Left ventricle myocardium inferior (tissue), 1 donor: ENCODE measurements at regions not wholly inside any gene's neighbourhood (a gene's known extent, or its start where the extent isn't known, plus 50 kb on each side); places are given as distances from the start of the nearest gene placed in this dataset.

ENCODE experiments used
- DNase-seq: peaks from one replicate; pipeline ENCODE4 v3.0.0-alpha.2; 2020
- H3K27ac ChIP-seq: fragments of 200-600 bp; replicated peaks from 2 replicates; pipeline ENCODE4 v1.8.0; 2021
- H3K27me3 ChIP-seq: fragments of 200-600 bp; 2 replicates; pipeline ENCODE4 v1.8.0; 2021; ENCODE audit warnings: low read depth
- H3K36me3 ChIP-seq: fragments of 200-600 bp; 2 replicates; pipeline ENCODE4 v1.8.0; 2021
- H3K4me1 ChIP-seq: fragments of 200-600 bp; 2 replicates; pipeline ENCODE4 v1.8.0; 2021
- H3K4me3 ChIP-seq: fragments of 200-600 bp; 2 replicates; pipeline ENCODE4 v1.8.0; 2021; ENCODE audit warnings: mild to moderate bottlenecking, moderate library complexity
- H3K9me3 ChIP-seq: fragments of 200-600 bp; replicated peaks from 2 replicates; pipeline ENCODE4 v1.8.0; 2021
- CTCF ChIP-seq: fragments of 200-600 bp; IDR thresholded peaks from 2 replicates; pipeline ENCODE4 v1.8.0; 2021; ENCODE audit warnings: antibody characterized with exemption, mild to moderate bottlenecking, borderline replicate concordance
- intact Hi-C: fragments of 100-400 bp; cut with micrococcal nuclease; formaldehyde crosslinking; loops from one replicate; pipeline ENCODE4 v1.11.0; 2022
- donor health status: DM: no; HTN: yes; CAD: no; lungs with severe emphysema.

- Histone ChIP-seq H3K36me3 (no peaks in the 10 kb centered on the region), H3K9me3 (no peaks in the 10 kb centered on the region), H3K27me3 (no peaks in the 10 kb centered on the region), H3K4me1 (no peaks in the 10 kb centered on the region), H3K4me3 (no peak overlapping the region), H3K27ac (no peak overlapping the region)
- intact Hi-C loops: no loop called here
- TF ChIP-seq CTCF: no peak
- no peak for DNase-seq
These were observed 235.8 kb upstream of the TMCO5A start for GRCh38 chr15:37698679-37699078.

GRCh38 chr15:37701230-37701629 is 233.2 kb upstream of the TMCO5A start:
- Histone ChIP-seq H3K4me3 (no peak overlapping the region), H3K36me3 (no peaks in the 10 kb centered on the region), H3K9me3 (no peaks in the 10 kb centered on the region), H3K4me1 (no peaks in the 10 kb centered on the region), H3K27me3 (no peaks in the 10 kb centered on the region), H3K27ac (no peak overlapping the region)
- no peak for DNase-seq
- intact Hi-C loops: no loop called here
- TF ChIP-seq CTCF: no peak

GRCh38 chr15:37709669-37710068 is 224.8 kb upstream of the TMCO5A start:
- H3K27ac ChIP-seq: no peak overlapping the region
- TF ChIP-seq CTCF: no peak
- peaks cover 13% of the 10 kb centered on the region for H3K9me3 ChIP-seq
- H3K36me3 ChIP-seq: no peaks in the 10 kb centered on the region
- H3K27me3 ChIP-seq: no peaks in the 10 kb centered on the region
- H3K4me3 ChIP-seq: no peak overlapping the region
- DNase-seq: no peak
- no peaks in the 10 kb centered on the region for H3K4me1 ChIP-seq
- intact Hi-C loops: no loop called here

- DNase-seq: no peak
- Histone ChIP-seq H3K36me3 (no peaks in the 10 kb centered on the region), H3K27ac (no peak overlapping the region), H3K9me3 (peaks cover 13% of the 10 kb centered on the region), H3K27me3 (no peaks in the 10 kb centered on the region), H3K4me1 (no peaks in the 10 kb centered on the region), H3K4me3 (no peak overlapping the region)
- no peak for TF ChIP-seq CTCF
- intact Hi-C loops: no loop called here
These were observed 219.3 kb upstream of the TMCO5A start for GRCh38 chr15:37715101-37715500.

GRCh38 chr15:37720267-37720666 is 214.2 kb upstream of the TMCO5A start:
- H3K4me1 ChIP-seq: no peaks in the 10 kb centered on the region
- no peak overlapping the region for H3K4me3 ChIP-seq
- intact Hi-C loops: no loop called here
- no peaks in the 10 kb centered on the region for H3K9me3 ChIP-seq
- no peak for TF ChIP-seq CTCF
- H3K36me3 ChIP-seq: no peaks in the 10 kb centered on the region
- DNase-seq: no peak
- no peak overlapping the region for H3K27ac ChIP-seq
- no peaks in the 10 kb centered on the region for H3K27me3 ChIP-seq

- intact Hi-C loops: no loop called here
- Histone ChIP-seq H3K4me3 (no peak overlapping the region), H3K27me3 (peaks cover 20% of the 10 kb centered on the region), H3K27ac (no peak overlapping the region), H3K9me3 (no peaks in the 10 kb centered on the region), H3K4me1 (no peaks in the 10 kb centered on the region), H3K36me3 (no peaks in the 10 kb centered on the region)
- no peak for DNase-seq
- TF ChIP-seq CTCF: no peak
These were observed 203.2 kb upstream of the TMCO5A start for GRCh38 chr15:37731146-37731746.
